MM.1S (cell line): ENCODE measurements at regions not wholly inside any gene's neighbourhood (a gene's known extent, or its start where the extent isn't known, plus 50 kb on each side); places are given as distances from the start of the nearest gene placed in this dataset.

Experiments
- CTCF ChIP-seq: fragments of 300-600 bp; sonication (generic); IDR thresholded peaks from 2 replicates; pipeline ENCODE4 v1.5.1; 2016; ENCODE audit warnings: antibody characterized with exemption, low read length, mixed read lengths
- EZH2 ChIP-seq: fragments of 300-600 bp; sonication (generic); optimal IDR thresholded peaks from 2 replicates; pipeline ENCODE3; 2017; ENCODE audit warnings: low read depth, mild to moderate bottlenecking, antibody characterized with exemption, low read length, mixed read lengths
- EZH2phosphoT487 ChIP-seq: fragments of 300-600 bp; sonication (generic); IDR thresholded peaks from 2 replicates; pipeline ENCODE4 v1.6.1; 2018; ENCODE audit warnings: antibody characterized with exemption, low read length

GRCh38 chr4:19728773-19729172 lies 522.9 kb upstream of the SLIT2 start:
- no peak for TF ChIP-seq CTCF
- no peak for TF ChIP-seq EZH2
- no peak for TF ChIP-seq EZH2phosphoT487
